GM23248 (cell line): ENCODE measurements at regions not wholly inside any gene's neighbourhood (a gene's known extent, or its start where the extent isn't known, plus 50 kb on each side); places are given as distances from the start of the nearest gene placed in this dataset.

Experiments used
- EZH2 ChIP-seq: fragments of 200-600 bp; sonication (generic); IDR thresholded peaks from 2 replicates; pipeline ENCODE4 v1.6.1; 2018; ENCODE audit warnings: antibody characterized with exemption, mild to moderate bottlenecking; ENCODE audit not compliant: insufficient read depth, poor library complexity, severe bottlenecking
- EZH2phosphoT487 ChIP-seq: fragments of 200-600 bp; sonication (generic); IDR thresholded peaks from 2 replicates; pipeline ENCODE4 v1.6.1; 2018; ENCODE audit warnings: antibody characterized with exemption, moderate library complexity, mild to moderate bottlenecking, low read depth; ENCODE audit not compliant: insufficient read depth

DNA sequence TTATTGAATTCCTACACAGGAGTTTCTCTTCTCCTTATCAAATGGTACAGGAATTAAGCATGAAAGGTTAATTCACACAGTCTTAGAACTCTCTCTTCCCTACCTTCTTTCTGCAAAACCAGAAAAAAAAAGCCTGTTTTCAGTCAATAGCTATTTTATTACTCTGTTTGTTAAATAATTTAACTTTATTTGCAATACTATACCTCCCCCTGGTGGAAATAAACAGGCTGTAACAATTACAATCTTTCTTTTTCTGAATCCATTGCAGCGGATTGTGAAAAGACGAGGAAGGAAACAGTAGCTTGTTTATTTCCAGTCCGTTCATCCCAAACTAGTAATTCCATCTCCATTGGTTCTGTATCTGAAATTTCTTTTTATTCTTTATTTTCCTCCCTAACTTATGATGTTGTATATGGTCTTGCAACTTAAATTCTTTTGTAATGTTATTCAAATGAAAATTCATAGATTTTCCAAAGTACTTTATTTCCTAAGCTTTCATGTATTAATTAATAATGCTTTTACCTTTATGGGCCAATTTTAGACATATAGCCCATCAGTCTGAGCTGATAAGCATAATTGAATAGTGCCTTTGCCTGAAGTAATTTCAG, 165.2 kb downstream of the SH3BP4 start:
- no peak for TF ChIP-seq EZH2
- TF ChIP-seq EZH2phosphoT487: no peak
